PC-3 (cell line): ENCODE measurements at regions not wholly inside any gene's neighbourhood (a gene's known extent, or its start where the extent isn't known, plus 50 kb on each side); places are given as distances from the start of the nearest gene placed in this dataset.
A peak's percentile ranks its signal among the peaks of the same experiment; 100 is the strongest.
"Not testable (repeated sequence)": the region's sequence is repeated elsewhere in the genome, so short reads cannot be mapped to it uniquely, and the experiment has no call there.

Experiments used
- ATAC-seq: fragments of 200-7000 bp; cut with Tn5 transposase; 2 replicates; pipeline ENCODE4 v1.9.1; 2020; ENCODE audit warnings: mild to moderate bottlenecking, moderate library complexity
- BruUV-seq: library from RNA; stranded (reverse); fragments of 400-500 nt; replicated peaks from 2 replicates; lab custom pipeline; 2021; lab: Mats Ljungman, UMichigan
- CTCF ChIA-PET: fragments of 300-600 bp; sonication (Branson Sonifier 250); formaldehyde crosslinking; loops from one replicate; lab custom pipeline; 2022; ENCODE audit warnings: antibody characterized with exemption; lab: Charles Lee
- POLR2A ChIA-PET: fragments of 300-600 bp; sonication (Branson Sonifier 250); formaldehyde crosslinking; loops from one replicate; lab custom pipeline; 2022; ENCODE audit warnings: antibody characterized with exemption; ENCODE audit not compliant: unreplicated experiment; lab: Charles Lee
- DNase-seq: peaks from one replicate; pipeline ENCODE4 v3.0.0-alpha.2; 2015
- H2AFZ ChIP-seq: fragments of 300-600 bp; sonication (generic); 2 replicates; pipeline ENCODE4 v1.6.0; 2016; ENCODE audit warnings: antibody characterized with exemption, low read length
- H3F3A ChIP-seq: fragments of 300-600 bp; sonication (generic); one replicate; pipeline ENCODE4 v1.6.0; 2017; ENCODE audit warnings: antibody characterized with exemption, low read length, control low read depth, mild to moderate bottlenecking; ENCODE audit not compliant: unreplicated experiment
- H3K27ac ChIP-seq: fragments of 300-600 bp; sonication (generic); 2 replicates; pipeline ENCODE4 v1.5.1; 2016; ENCODE audit warnings: mild to moderate bottlenecking, low read length
- H3K27me3 ChIP-seq: fragments of 300-600 bp; sonication (generic); 2 replicates; pipeline ENCODE4 v1.6.1; 2016; ENCODE audit warnings: low read length, mixed read lengths
- H3K36me3 ChIP-seq: fragments of 300-600 bp; sonication (generic); 2 replicates; pipeline ENCODE4 v1.6.1; 2016; ENCODE audit warnings: low read depth, mixed run types, low read length, mixed read lengths
- H3K4me1 ChIP-seq: fragments of 300-600 bp; sonication (generic); 2 replicates; pipeline ENCODE4 v1.5.1; 2016; ENCODE audit warnings: low read length; ENCODE audit not compliant: insufficient read depth
- H3K4me2 ChIP-seq: fragments of 300-600 bp; sonication (generic); 2 replicates; pipeline ENCODE4 v1.6.0; 2016; ENCODE audit warnings: low read length
- H3K4me3 ChIP-seq: fragments of 300-600 bp; sonication (generic); 2 replicates; pipeline ENCODE4 v1.5.1; 2016; ENCODE audit warnings: mild to moderate bottlenecking, low read length, mixed read lengths
- H3K79me2 ChIP-seq: fragments of 300-600 bp; sonication (generic); 2 replicates; pipeline ENCODE4 v1.6.1; 2017; ENCODE audit warnings: low read length, mixed read lengths
- H3K9ac ChIP-seq: fragments of 300-600 bp; sonication (generic); 2 replicates; pipeline ENCODE4 v1.6.0; 2016; ENCODE audit warnings: mild to moderate bottlenecking, low read length
- H3K9me2 ChIP-seq: fragments of 300-600 bp; sonication (generic); replicated peaks from 2 replicates; pipeline ENCODE4 v1.6.1; 2016; ENCODE audit warnings: mixed run types, low read length, mixed read lengths
- H3K9me3 ChIP-seq: fragments of 300-600 bp; sonication (generic); 2 replicates; pipeline ENCODE4 v1.6.1; 2016; ENCODE audit warnings: low read length, mixed read lengths
- H4K20me1 ChIP-seq: fragments of 300-600 bp; sonication (generic); 2 replicates; pipeline ENCODE4 v1.6.1; 2016; ENCODE audit warnings: low read length, mixed read lengths
- intact Hi-C: fragments of 100-400 bp; cut with micrococcal nuclease; formaldehyde crosslinking; loops from 2 replicates; pipeline ENCODE4 v1.9.0; 2023

- BruUV-seq, H3K9ac ChIP-seq, H3K27me3 ChIP-seq, H3F3A ChIP-seq, H3K4me3 ChIP-seq, H3K27ac ChIP-seq, H3K79me2 ChIP-seq, H3K4me1 ChIP-seq, H3K9me3 ChIP-seq, intact Hi-C loops, H3K4me2 ChIP-seq, CTCF ChIA-PET, ATAC-seq, H3K9me2 ChIP-seq, DNase-seq, POLR2A ChIA-PET, H2AFZ ChIP-seq, H4K20me1 ChIP-seq, H3K36me3 ChIP-seq: not testable (repeated sequence)
These were observed 3069.2 kb downstream of the RPIA start for GRCh38 chr2:91760672-91761071.

DNA sequence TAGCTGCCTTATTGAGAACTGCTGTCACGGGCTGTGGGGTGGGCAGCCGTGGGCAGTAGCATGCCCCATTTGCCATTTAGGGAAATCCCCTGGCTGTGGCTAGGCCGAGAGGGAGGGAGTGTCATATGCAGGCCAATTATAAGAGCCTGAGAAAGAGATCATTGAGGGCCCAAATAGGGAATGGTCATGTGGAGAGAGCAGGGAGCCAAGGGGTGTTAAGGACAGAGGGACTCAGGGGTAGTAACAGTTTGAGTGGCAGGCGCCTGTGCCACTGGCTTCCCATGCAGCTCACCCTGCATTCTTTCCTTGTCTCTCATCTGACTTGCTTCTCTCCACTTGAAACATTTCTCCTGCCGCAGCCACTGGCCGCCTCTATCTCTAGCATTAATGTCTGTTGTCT, 3070.8 kb downstream of the RPIA start:
- H3K4me3 ChIP-seq, ATAC-seq, H3F3A ChIP-seq, H3K79me2 ChIP-seq, H3K27ac ChIP-seq, H3K4me2 ChIP-seq, BruUV-seq, CTCF ChIA-PET, H3K9me3 ChIP-seq, intact Hi-C loops, H2AFZ ChIP-seq, H3K27me3 ChIP-seq, POLR2A ChIA-PET, H3K4me1 ChIP-seq, H3K9me2 ChIP-seq, H3K36me3 ChIP-seq, H3K9ac ChIP-seq, DNase-seq, H4K20me1 ChIP-seq: not testable (repeated sequence)

DNA sequence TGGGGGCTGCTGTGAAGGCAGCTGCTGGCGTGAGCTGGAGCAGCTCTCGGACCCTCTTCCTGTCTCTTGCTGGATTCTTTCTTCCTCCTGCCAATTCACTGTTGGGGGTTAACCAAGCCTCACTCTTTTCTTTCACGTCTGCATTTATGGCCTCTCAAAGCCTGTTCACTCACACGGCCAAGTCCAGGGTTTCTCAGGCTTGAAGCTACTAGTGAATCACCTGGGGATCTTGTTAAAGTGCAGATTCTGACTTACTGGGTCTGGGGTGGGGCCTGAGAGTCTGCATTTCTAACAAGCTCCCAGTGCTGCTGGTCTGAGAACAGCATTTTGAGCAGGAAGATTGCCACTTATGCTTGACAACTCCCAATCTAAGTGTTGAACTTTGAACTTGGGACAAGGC, 3072.2 kb downstream of the RPIA start:
- not testable (repeated sequence) for ATAC-seq

DNA sequence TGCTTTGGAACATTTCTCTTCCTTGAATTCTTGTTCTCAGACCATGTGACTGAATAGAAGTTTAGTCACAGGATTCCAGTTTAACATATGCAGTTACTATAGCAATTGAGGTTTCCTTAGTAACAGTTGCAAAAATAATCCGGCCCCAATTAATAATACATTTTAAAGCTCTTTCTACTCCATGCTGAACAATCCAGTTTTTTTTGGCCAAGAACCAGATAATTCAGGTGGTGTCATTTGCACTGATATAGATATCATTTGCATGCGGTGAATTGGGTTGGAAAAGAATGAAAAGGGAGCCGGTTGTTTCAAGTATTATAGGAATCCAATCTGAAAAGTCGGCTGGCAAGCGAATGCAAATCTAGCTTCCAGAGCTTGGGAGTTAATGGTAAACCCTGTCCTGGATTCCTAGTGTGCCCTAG, 3073.1 kb downstream of the RPIA start:
- DNase-seq, H3K79me2 ChIP-seq, CTCF ChIA-PET, POLR2A ChIA-PET, BruUV-seq, H3K36me3 ChIP-seq, H3K9ac ChIP-seq, H3K4me3 ChIP-seq, H3K4me1 ChIP-seq, intact Hi-C loops, H3K4me2 ChIP-seq, H4K20me1 ChIP-seq, H3K9me3 ChIP-seq, H3K27ac ChIP-seq, H3K27me3 ChIP-seq, ATAC-seq, H3F3A ChIP-seq, H2AFZ ChIP-seq, H3K9me2 ChIP-seq: not testable (repeated sequence)

More for the DNA sequence above, 3072.2 kb downstream of the RPIA start:
- CTCF ChIA-PET, H3K27ac ChIP-seq, H3K4me2 ChIP-seq, DNase-seq, intact Hi-C loops, H2AFZ ChIP-seq, H3K4me1 ChIP-seq, H3K36me3 ChIP-seq, H3K9me2 ChIP-seq, H3K9ac ChIP-seq, H3F3A ChIP-seq, H3K9me3 ChIP-seq, BruUV-seq, H3K79me2 ChIP-seq, H4K20me1 ChIP-seq, H3K27me3 ChIP-seq, POLR2A ChIA-PET, H3K4me3 ChIP-seq: not testable (repeated sequence)

DNA sequence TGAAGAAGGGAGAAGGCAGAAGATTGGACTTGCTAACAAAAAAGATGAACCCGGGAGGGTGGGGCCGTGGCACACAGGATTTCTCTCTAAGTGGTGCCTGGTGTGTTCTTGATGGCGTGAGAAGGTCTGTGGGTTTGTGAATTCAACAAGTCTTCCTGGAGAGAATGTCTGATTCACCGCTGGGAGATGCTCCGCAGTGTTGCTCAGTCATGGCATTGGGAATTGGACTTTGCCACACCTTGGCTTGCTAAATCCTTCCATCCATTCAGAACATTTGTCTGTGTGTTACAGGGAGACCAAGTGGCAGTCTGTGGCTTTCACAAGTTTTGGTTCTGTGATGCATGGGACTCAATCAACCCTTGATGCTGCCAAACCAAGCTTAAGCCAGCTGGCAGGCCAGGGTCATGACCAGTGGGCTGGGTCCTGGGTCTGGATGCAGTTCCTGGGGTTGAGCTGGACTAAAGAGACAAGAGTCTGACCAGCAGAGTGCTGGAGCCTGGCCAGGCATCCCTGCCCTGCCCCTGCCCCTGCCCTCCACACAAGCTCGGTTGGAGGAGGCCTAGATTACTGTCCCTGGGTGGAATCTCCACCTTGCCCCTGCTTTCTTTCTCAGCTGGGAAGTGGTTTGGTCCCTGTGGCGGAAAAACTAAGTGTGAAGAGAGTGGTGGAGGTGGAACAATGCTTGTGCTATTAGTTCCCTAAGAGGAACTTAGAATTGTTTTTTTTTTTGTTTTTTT, 3073.7 kb downstream of the RPIA start:
- H4K20me1 ChIP-seq, H3K4me2 ChIP-seq, H3K27ac ChIP-seq, DNase-seq, intact Hi-C loops, H3K9ac ChIP-seq, H3K27me3 ChIP-seq, H3F3A ChIP-seq, H3K79me2 ChIP-seq, H3K4me1 ChIP-seq, POLR2A ChIA-PET, H3K4me3 ChIP-seq, BruUV-seq, ATAC-seq, H3K9me2 ChIP-seq, H3K9me3 ChIP-seq, H3K36me3 ChIP-seq, H2AFZ ChIP-seq, CTCF ChIA-PET: not testable (repeated sequence)

DNA sequence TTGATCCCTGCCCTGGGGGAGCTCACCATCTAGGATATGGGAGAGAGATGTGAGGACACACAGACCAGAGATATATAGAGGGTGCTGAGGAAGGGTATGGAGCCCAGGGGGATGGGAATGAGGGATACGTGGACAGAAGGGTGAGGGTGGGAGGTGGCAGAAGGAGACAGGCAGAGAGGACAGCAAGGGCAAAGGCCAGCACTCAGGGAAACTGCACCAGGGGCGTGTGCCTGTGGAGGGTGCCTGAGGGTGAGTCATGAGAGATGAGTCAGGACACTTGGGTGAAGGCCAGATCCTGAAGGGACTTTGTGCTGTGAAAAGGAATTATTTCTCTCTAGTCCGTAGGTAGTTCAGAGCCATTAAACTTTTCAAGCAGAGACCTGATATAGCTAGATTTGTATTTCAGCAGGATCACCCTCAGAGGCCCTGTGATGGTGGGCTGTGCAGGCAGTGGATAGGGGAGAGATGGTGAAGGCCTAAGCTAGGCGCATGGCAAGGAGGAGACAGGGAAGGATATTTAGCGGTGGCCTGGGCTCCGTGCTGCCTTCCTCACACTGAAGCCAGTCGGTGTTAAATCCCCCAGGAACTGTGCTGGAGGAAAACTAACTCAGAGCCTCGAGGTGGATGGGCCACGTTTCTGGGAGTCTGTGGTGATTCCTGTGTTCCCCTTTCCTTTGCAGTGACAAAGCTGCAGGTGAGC, 3075.0 kb downstream of the RPIA start:
- H2AFZ ChIP-seq, POLR2A ChIA-PET, H3K9me2 ChIP-seq, H4K20me1 ChIP-seq, H3K27me3 ChIP-seq, intact Hi-C loops, H3K9ac ChIP-seq, H3F3A ChIP-seq, H3K79me2 ChIP-seq, H3K9me3 ChIP-seq, BruUV-seq, H3K36me3 ChIP-seq, H3K27ac ChIP-seq, H3K4me1 ChIP-seq, H3K4me3 ChIP-seq, H3K4me2 ChIP-seq, CTCF ChIA-PET: not testable (repeated sequence)
- peak; percentile 94 for ATAC-seq
- DNase-seq, result peak; percentile 93
